Stimulated activated CD8-positive, alpha-beta memory T cell treated with anti-CD3 and anti-CD28 coated beads, Interleukin-7, amount 100 ng/mL, for 24 hours (primary cell): ENCODE measurements at regions not wholly inside any gene's neighbourhood (a gene's known extent, or its start where the extent isn't known, plus 50 kb on each side); places are given as distances from the start of the nearest gene placed in this dataset.

ENCODE experiments used
- DNase-seq: peaks from one replicate; pipeline ENCODE4 v3.0.0-alpha.2; 2020; ENCODE audit warnings: low read depth

- no peak for DNase-seq
Observed at GRCh38 chr5:142475102-142475513, 150.3 kb upstream of the SPRY4 start.

- DNase-seq = no peak
Observed at GRCh38 chr5:142474431-142475094, 149.7 kb upstream of the SPRY4 start.

- no peak for DNase-seq
Observed at GRCh38 chr5:142473038-142473437, 148.2 kb upstream of the SPRY4 start.

DNA sequence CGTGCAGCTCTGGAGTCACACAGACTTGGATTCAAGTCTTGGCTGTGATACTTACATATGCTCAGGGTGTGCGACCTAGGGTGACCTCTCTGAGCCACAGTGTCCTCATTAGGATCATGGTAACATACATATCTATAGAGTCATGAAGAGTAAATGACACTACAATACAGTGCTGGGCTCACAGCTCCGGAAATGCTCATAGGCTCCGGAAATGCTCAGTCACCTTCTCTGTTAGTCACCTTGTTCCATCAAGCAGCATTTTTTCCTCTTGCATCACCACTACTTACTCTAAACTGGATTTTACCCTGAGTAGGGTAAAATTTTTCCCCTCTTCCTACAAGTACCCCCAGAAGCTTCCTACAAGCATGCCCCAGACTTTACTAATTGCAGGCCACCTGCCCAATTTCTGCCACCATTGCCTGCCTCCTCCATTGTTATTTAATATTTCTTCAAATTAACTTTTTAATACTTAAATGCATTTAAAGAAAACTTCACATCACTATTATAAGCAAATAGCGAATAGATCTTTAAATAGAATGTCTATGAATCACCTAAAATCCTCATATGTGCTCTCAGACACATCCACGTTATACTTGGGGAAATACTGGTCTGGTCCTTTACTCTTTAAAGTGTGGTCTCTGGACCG is 147.6 kb upstream of the SPRY4 start:
- peak; percentile 2 for DNase-seq

GRCh38 chr5:142466195-142466971 is 141.6 kb upstream of the SPRY4 start:
- DNase-seq = no peak

- DNase-seq = no peak
Observed at GRCh38 chr5:142465476-142465875, 140.7 kb upstream of the SPRY4 start.

GRCh38 chr5:142463904-142464303 is 139.1 kb upstream of the SPRY4 start:
- DNase-seq = no peak

DNA sequence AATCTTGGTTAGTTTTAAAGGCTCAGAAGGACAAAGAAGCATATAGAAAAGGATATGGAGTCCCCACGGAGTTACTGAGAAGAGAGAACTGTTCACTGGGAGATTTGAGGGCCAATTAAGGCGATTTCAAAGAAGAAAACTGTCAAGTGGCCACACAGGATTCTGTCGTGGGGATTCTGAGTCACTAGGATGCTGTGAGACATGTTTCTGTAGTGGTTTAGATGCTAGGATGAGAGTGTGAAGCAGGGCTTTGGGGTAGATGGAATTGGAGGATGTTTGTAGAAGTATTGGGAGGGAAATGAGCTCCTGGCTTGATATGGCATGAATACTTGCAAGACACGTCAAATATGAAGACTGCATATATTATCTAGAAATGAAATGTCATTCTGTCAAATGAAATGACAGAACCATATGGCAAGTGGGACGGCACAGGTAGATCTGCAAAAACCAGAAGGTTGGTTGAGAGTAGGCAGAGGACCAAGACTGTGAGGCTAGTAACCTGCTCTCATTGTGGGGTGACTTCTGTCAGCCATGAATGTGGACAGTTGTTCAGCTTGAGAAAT is 136.3 kb upstream of the SPRY4 start:
- DNase-seq = no peak

DNA sequence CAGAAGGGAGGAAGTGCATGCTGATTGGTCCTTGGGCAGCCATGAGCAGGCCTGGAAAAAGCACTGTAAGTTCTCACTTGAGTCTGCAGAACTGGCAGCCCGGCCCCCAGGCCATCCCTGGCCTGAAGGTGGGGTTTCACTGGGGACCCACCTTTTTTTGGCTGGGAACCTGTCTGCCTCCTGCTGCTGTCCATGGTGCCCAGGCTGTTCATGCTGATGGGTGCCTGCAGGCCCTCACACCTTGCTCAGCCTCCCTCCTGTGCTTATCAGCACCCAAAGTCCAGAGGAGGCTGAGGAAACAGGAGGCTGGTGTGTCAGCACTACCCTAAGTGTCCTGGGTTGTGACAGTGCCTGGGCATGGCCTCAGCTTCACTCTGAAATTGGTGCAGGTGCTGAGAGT is 134.4 kb upstream of the SPRY4 start:
- DNase-seq = no peak

- DNase-seq = no peak
Observed at GRCh38 chr5:142455856-142456255, 131.0 kb upstream of the SPRY4 start.

DNA sequence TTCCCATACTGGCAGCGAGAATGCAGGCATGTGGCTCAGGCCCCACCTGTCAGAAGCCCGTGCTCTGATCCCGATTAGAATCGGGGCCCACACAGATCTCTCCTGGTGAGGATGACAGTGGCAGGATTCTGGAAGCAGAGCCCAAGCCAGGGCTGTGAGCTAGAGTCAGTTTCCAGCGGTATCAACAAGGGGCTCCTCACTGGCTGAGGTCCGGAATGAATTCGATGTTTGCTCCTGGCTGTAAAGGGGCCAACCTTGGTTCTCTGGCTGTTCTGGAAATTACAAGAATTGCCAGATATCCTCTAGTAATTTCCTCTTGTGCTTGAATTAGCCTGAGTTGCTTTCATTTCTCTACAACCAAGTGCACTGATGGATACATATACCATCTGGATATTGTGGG is 129.1 kb upstream of the SPRY4 start:
- no peak for DNase-seq

GRCh38 chr5:142450419-142450818 is 125.6 kb upstream of the SPRY4 start:
- DNase-seq = no peak

DNA sequence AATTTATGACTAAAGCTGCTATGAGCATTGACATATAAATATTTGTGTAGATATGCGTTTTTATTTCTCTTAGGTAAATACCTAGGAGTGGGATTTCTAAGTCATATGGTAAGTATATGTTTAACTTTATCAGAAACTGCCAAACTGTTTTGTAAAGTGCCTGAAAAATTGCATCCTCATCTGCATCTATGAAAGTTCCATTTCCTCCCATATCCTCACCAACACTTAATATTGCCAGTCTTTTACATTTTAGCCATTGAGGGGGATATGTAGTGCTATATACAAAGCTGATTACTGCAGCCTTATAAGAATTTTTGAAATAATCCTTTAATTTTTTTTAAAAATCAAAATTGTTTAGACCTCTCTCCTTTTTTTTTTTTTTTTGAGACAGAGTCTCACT is 123.1 kb upstream of the SPRY4 start:
- DNase-seq = no peak

- no peak for DNase-seq
Observed at GRCh38 chr5:142446960-142447279, 122.1 kb upstream of the SPRY4 start.

DNA sequence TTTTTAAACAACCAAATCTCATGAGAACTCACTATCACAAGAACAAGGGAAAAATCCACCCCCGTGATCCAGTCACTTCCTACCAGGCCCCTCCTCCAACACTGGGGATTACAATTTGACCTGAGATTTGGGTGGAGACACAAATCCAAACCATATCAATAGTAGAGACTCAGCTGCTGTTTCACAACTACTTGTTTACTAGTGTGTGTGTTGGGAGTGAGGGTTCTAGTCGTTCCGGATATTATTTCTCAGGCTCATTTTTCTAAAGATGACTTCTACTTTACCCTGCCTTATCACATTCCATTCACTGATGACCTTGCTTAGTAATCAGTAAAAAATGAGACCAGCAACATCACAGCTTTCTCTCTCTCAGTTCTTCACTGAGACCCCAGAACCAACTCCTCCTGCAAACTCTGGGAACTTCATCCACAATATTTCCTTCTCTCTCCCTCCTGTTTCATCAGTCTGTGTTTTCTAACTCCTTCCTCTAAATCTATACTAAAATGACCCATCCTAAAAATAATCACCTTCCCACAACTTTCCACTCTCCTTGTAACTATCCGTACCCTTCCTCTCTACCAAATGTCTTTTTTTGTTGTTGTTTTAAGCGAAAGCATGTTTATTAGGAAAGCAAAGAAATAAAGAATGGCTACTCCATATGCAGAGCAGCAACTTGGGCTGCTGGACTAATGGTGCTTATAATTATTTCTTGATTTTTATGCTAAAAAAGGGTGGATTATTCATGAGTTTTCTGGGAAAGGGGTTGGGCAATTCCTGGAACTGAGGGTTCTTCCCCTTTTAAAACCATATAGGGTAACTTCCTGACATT is 121.5 kb upstream of the SPRY4 start:
- DNase-seq = no peak

DNA sequence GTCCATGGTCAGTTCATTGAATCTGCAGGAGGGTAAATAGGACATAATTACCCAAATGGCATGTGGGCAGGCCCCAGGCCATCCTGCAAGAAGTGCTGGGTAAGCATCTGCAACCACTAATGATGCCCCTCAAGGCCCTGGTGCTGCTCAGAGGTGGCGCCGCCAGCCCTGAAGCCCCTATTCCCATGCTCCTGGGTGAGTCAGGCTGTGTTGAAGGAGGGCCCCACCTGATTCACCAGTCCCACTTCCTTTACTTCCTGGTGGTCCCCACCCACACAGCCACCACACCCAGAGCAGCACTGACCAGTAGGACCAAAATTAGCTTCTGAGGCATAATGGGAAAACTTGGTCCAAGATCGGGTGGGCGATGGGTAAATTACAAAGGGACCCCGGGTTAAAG is 120.4 kb upstream of the SPRY4 start:
- DNase-seq = no peak

- DNase-seq = no peak
Observed at GRCh38 chr5:142441616-142442015, 116.8 kb upstream of the SPRY4 start.

DNA sequence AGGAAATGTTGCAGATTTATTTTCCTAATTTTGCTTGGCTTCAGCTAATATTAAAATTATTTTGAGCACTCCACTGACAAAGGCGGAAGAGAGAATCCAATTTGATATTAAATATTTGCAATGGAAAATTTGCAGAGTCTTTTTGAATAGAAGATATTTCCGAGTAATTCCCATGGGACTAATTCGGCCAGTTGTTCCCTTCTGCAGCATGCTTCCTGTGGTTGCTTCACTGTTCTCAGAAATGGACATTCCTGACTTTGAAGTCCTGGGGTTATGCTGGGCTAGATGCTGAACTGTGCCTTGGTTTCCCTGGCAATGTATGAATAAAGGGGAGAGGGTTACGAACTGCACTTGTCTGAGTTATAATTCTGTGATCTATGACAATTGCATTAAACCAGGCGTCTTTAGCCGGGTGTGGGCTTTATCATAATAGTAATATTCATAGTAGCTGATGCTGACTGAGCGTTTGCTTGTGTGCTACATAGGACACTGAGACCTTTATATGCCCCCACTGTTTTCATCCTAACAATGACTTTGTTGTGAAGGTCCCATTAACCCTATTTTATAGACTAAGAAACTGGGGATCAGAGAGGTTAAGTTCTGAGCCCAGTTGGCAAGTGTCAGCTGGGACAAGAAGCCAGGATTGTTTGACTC is 114.5 kb upstream of the SPRY4 start:
- no peak for DNase-seq

DNA sequence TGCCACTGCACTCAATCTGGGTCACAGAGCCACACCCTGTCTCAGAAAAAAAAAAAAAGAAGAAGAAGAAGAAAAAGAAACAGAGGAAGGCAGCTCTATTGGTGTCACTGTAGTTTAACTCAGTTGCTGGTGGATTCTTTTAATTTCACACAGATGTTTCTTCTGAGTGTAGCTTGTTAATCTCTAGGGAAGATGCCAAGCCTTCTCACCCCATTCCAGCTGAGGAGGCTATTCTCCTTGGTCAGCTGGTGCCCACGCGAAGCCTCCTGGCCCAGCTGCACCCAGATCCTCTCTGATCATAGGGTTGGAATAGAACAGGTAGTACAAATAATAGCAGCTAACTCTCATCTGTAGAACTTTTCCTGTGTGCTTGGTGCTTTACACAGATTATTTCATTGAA is 113.8 kb upstream of the SPRY4 start:
- no peak for DNase-seq

- no peak for DNase-seq
Observed at GRCh38 chr5:142437563-142437962, 112.7 kb upstream of the SPRY4 start.

DNA sequence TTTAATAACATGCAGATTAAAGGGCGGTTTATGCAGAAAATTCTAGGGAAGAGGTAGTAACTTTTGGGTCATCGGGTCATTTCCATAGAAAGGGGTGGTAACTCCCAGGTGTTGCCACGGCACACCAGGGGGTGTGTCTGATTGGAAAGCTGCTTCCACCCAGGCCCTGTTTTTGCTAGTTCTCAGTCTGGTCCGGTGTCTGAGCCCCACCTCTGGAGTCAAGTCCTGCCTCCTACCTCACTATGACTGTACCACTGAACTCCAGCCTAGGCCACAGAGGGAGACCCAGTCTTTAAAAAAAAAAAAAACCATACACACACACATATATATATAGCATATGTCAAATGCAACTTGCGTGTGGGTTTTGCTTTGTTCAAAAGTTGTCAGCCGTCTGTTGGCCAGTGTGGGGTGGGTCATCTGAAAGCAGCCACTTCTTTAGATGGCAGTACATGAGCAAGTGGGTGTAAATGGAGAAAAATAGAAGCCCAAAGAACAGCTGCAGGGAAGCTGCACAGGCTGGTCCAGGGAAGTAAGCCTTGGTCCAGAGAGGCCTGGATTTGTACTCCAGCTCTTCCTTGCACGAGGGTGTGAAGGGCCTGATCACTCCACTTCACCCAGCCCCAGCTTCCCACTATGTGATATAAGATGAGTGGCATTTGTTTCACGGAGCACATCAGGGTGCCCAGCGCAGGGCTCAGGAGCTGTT is 110.7 kb upstream of the SPRY4 start:
- DNase-seq = no peak
